Loucy (cell line): ENCODE measurements at regions not wholly inside any gene's neighbourhood (a gene's known extent, or its start where the extent isn't known, plus 50 kb on each side); places are given as distances from the start of the nearest gene placed in this dataset.

Source experiments
- H2AFZ ChIP-seq: fragments of 200-600 bp; sonication (generic); 2 replicates; pipeline ENCODE4 v1.6.0; 2016; ENCODE audit warnings: antibody characterized with exemption, mild to moderate bottlenecking, low read length, moderate library complexity
- H3F3A ChIP-seq: fragments of 200-600 bp; 2 replicates; pipeline ENCODE4 v1.6.0; 2016; ENCODE audit warnings: antibody characterized with exemption, low read depth, mild to moderate bottlenecking
- H3K27me3 ChIP-seq: fragments of 200-600 bp; sonication (generic); 2 replicates; pipeline ENCODE4 v1.6.1; 2014; ENCODE audit warnings: low read length, mild to moderate bottlenecking; ENCODE audit not compliant: insufficient read depth, poor library complexity, severe bottlenecking
- H3K36me3 ChIP-seq: fragments of 200-600 bp; sonication (generic); 2 replicates; pipeline ENCODE4 v1.6.1; 2016; ENCODE audit warnings: low read length; ENCODE audit not compliant: insufficient read depth
- H3K4me1 ChIP-seq: fragments of 200-600 bp; sonication (generic); 2 replicates; pipeline ENCODE4 v1.5.1; 2014; ENCODE audit warnings: low read length, mild to moderate bottlenecking; ENCODE audit not compliant: insufficient read depth, poor library complexity, severe bottlenecking
- H3K4me2 ChIP-seq: fragments of 200-600 bp; sonication (generic); 2 replicates; pipeline ENCODE4 v1.6.0; 2014; ENCODE audit warnings: antibody characterized with exemption, low read length, low read depth, mild to moderate bottlenecking; ENCODE audit not compliant: poor library complexity, severe bottlenecking
- H3K4me3 ChIP-seq: fragments of 200-600 bp; sonication (generic); 2 replicates; pipeline ENCODE4 v1.5.1; 2014; ENCODE audit warnings: low read length, mild to moderate bottlenecking, mixed read lengths; ENCODE audit not compliant: poor library complexity, severe bottlenecking
- H3K79me2 ChIP-seq: fragments of 200-600 bp; sonication (generic); 2 replicates; pipeline ENCODE4 v1.6.1; 2014; ENCODE audit warnings: low read length; ENCODE audit not compliant: insufficient read depth
- H3K9ac ChIP-seq: fragments of 200-600 bp; sonication (generic); 2 replicates; pipeline ENCODE4 v1.6.0; 2014; ENCODE audit warnings: mild to moderate bottlenecking, low read depth, low read length, moderate library complexity; ENCODE audit not compliant: poor library complexity, severe bottlenecking
- H3K9me2 ChIP-seq: fragments of 200-600 bp; sonication (generic); replicated peaks from 2 replicates; pipeline ENCODE4 v1.6.1; 2016; ENCODE audit warnings: low read depth, low read length, mixed read lengths
- H3K9me3 ChIP-seq: fragments of 200-600 bp; sonication (generic); 2 replicates; pipeline ENCODE4 v1.6.1; 2014; ENCODE audit warnings: mild to moderate bottlenecking, antibody characterized with exemption, low read length, low read depth; ENCODE audit not compliant: insufficient read depth
- H4K20me1 ChIP-seq: fragments of 200-600 bp; sonication (generic); 2 replicates; pipeline ENCODE4 v1.6.0; 2014; ENCODE audit warnings: antibody characterized with exemption, low read length, mild to moderate bottlenecking; ENCODE audit not compliant: insufficient read depth, poor library complexity, severe bottlenecking
- CTCF ChIP-seq: fragments of 200-600 bp; sonication (generic); conservative IDR thresholded peaks from 2 replicates; pipeline ENCODE4 v1.5.1; 2014; ENCODE audit warnings: mild to moderate bottlenecking, antibody characterized with exemption, low read length
- EZH2phosphoT487 ChIP-seq: fragments of 200-600 bp; IDR thresholded peaks from 2 replicates; pipeline ENCODE4 v1.6.1; 2018; ENCODE audit warnings: antibody characterized with exemption, mild to moderate bottlenecking, moderate library complexity, borderline replicate concordance

- Histone ChIP-seq H2AFZ (no peak overlapping the region), H3K79me2 (no peaks in the 10 kb centered on the region), H3K4me3 (no peak overlapping the region), H3K9me3 (peaks cover 4% of the 10 kb centered on the region; the same call in 1 of the 2 replicates), H4K20me1 (no peaks in the 10 kb centered on the region), H3F3A (no peaks in the 10 kb centered on the region), H3K9me2 (no peaks in the 10 kb centered on the region), H3K27me3 (no peaks in the 10 kb centered on the region), H3K4me1 (no peaks in the 10 kb centered on the region), H3K4me2 (no peak overlapping the region), H3K9ac (no peak overlapping the region), H3K36me3 (no peaks in the 10 kb centered on the region)
- TF ChIP-seq EZH2phosphoT487 (no peak), CTCF (no peak)
Measured at GRCh38 chr1:4969556-4970129, 315.2 kb downstream of the AJAP1 start.

GRCh38 chr1:4965346-4966075 is 311.1 kb downstream of the AJAP1 start:
- H3K36me3 ChIP-seq: no peaks in the 10 kb centered on the region
- H3F3A ChIP-seq: no peaks in the 10 kb centered on the region
- no peak overlapping the region for H2AFZ ChIP-seq
- TF ChIP-seq CTCF (no peak), EZH2phosphoT487 (no peak)
- H3K27me3 ChIP-seq: no peaks in the 10 kb centered on the region
- no peak overlapping the region for H3K9ac ChIP-seq
- H3K4me2 ChIP-seq: no peak overlapping the region
- no peaks in the 10 kb centered on the region for H3K79me2 ChIP-seq
- peaks cover under 1% of the 10 kb centered on the region; the same call in 1 of the 2 replicates for H3K9me3 ChIP-seq
- H4K20me1 ChIP-seq: no peaks in the 10 kb centered on the region
- H3K4me3 ChIP-seq: no peak overlapping the region
- H3K9me2 ChIP-seq: no peaks in the 10 kb centered on the region
- H3K4me1 ChIP-seq: no peaks in the 10 kb centered on the region

GRCh38 chr1:4964634-4965345 is 310.4 kb downstream of the AJAP1 start:
- H3K9me3 ChIP-seq: no peaks in the 10 kb centered on the region; the same call in 1 of the 2 replicates

More at GRCh38 chr1:4964634-4965345, 310.4 kb downstream of the AJAP1 start:
- no peaks in the 10 kb centered on the region for H3K4me1 ChIP-seq
- H3K79me2 ChIP-seq: no peaks in the 10 kb centered on the region
- TF ChIP-seq CTCF (no peak), EZH2phosphoT487 (no peak)
- no peaks in the 10 kb centered on the region for H3K36me3 ChIP-seq
- H4K20me1 ChIP-seq: no peaks in the 10 kb centered on the region
- H3K4me2 ChIP-seq: no peak overlapping the region
- H3F3A ChIP-seq: no peaks in the 10 kb centered on the region
- no peak overlapping the region for H3K4me3 ChIP-seq
- no peaks in the 10 kb centered on the region for H3K9me2 ChIP-seq
- no peak overlapping the region for H2AFZ ChIP-seq
- no peak overlapping the region for H3K9ac ChIP-seq
- H3K27me3 ChIP-seq: no peaks in the 10 kb centered on the region
